ENCODE measurements at regions not wholly inside any gene's neighbourhood (a gene's known extent, or its start where the extent isn't known, plus 50 kb on each side); places are given as distances from the start of the nearest gene placed in this dataset.

- DNase-seq (no peak), ATAC-seq (peak in 1 of 8 donors; percentile 65)
- Histone ChIP-seq H3K27ac (no peak overlapping the region), H3K9me3 (no peaks in the 10 kb centered on the region), H3K36me3 (no peaks in the 10 kb centered on the region), H3K4me1 (no peaks in the 10 kb centered on the region), H3K27me3 (peaks cover 0 to 19% (median 0%) of the 10 kb centered on the region in 7 donors), H3K4me3 (no peak overlapping the region)
- TF ChIP-seq CTCF (IDR thresholded peaks at IDR 0.05): no peak
- whole genome bisulfite sequencing, 2 donors: 66 to 70% methylated on average over 4 of the region's 4 CpGs
- intact Hi-C loops (cut with DNase I): no loop called here
Observed at GRCh38 chr6:134103006-134103405, 50.6 kb upstream of the SLC2A12 start.
